ENCODE measurements at regions not wholly inside any gene's neighbourhood (a gene's known extent, or its start where the extent isn't known, plus 50 kb on each side); places are given as distances from the start of the nearest gene placed in this dataset.

GRCh38 chr2:83784315-83784714 lies 674.8 kb downstream of the SUCLG1 start:
- H3K27me3 ChIP-seq (replicated peaks; ENCODE audit: insufficient read depth, low read length), result no peaks in the 10 kb centered on the region
- no peak overlapping the region for H3K9ac ChIP-seq (ENCODE audit: low read length)
- no peaks in the 10 kb centered on the region for H3K9me3 ChIP-seq (replicated peaks; ENCODE audit: insufficient read depth, low read length)
- no peaks in the 10 kb centered on the region for H3K9me2 ChIP-seq (replicated peaks; ENCODE audit: insufficient read depth, low read length)
- no peak for DNase-seq
- H3F3A ChIP-seq (ENCODE audit: insufficient read depth, low read length), result no peaks in the 10 kb centered on the region
- TF ChIP-seq CTCF (IDR thresholded peaks at IDR 0.05; ENCODE audit: low read length), result no peak
- no peak for TF ChIP-seq EZH2 (optimal IDR thresholded peaks at IDR 0.05; ENCODE audit: low read depth, low read length)
- no peak for TF ChIP-seq EZH2phosphoT487 (IDR thresholded peaks at IDR 0.05; ENCODE audit: low read length)
- no peak overlapping the region for H3K4me3 ChIP-seq (ENCODE audit: low read length)
- no peaks in the 10 kb centered on the region for H3K4me1 ChIP-seq (ENCODE audit: low read length)
- H3K79me2 ChIP-seq (ENCODE audit: low read length), result no peaks in the 10 kb centered on the region
- no peak overlapping the region for H3K27ac ChIP-seq (ENCODE audit: low read length)
- H4K20me1 ChIP-seq (ENCODE audit: insufficient read depth, low read length), result no peaks in the 10 kb centered on the region
- no peaks in the 10 kb centered on the region for H3K36me3 ChIP-seq (replicated peaks; ENCODE audit: insufficient read depth, low read length)
- H2AFZ ChIP-seq (ENCODE audit: low read length), result no peak overlapping the region
- no peak overlapping the region for H3K4me2 ChIP-seq (ENCODE audit: low read depth, low read length)

GRCh38 chr2:83782122-83782521 lies 677.0 kb downstream of the SUCLG1 start:
- Histone ChIP-seq H3K79me2 (ENCODE audit: low read length) (no peaks in the 10 kb centered on the region), H3K4me1 (ENCODE audit: low read length) (no peaks in the 10 kb centered on the region)
- no peak for DNase-seq

GRCh38 chr2:83764447-83765005 lies 694.6 kb downstream of the SUCLG1 start:
- Histone ChIP-seq H3K9me2 (replicated peaks; ENCODE audit: insufficient read depth, low read length) (no peaks in the 10 kb centered on the region), H3K79me2 (ENCODE audit: low read length) (no peaks in the 10 kb centered on the region), H3K9me3 (replicated peaks; ENCODE audit: insufficient read depth, low read length) (no peaks in the 10 kb centered on the region), H3K4me1 (ENCODE audit: low read length) (no peaks in the 10 kb centered on the region), H3K9ac (ENCODE audit: low read length) (no peak overlapping the region), H3K27ac (ENCODE audit: low read length) (no peak overlapping the region), H3K4me2 (ENCODE audit: low read depth, low read length) (no peak overlapping the region), H2AFZ (ENCODE audit: low read length) (no peak overlapping the region), H3F3A (ENCODE audit: insufficient read depth, low read length) (no peaks in the 10 kb centered on the region), H4K20me1 (ENCODE audit: insufficient read depth, low read length) (no peaks in the 10 kb centered on the region), H3K36me3 (replicated peaks; ENCODE audit: insufficient read depth, low read length) (no peaks in the 10 kb centered on the region), H3K27me3 (replicated peaks; ENCODE audit: insufficient read depth, low read length) (no peaks in the 10 kb centered on the region), H3K4me3 (ENCODE audit: low read length) (no peak overlapping the region)
- no peak for TF ChIP-seq EZH2 (optimal IDR thresholded peaks at IDR 0.05; ENCODE audit: low read depth, low read length)
- TF ChIP-seq EZH2phosphoT487 (IDR thresholded peaks at IDR 0.05; ENCODE audit: low read length), result no peak
- no peak for TF ChIP-seq CTCF (IDR thresholded peaks at IDR 0.05; ENCODE audit: low read length)
- no peak for DNase-seq

More at GRCh38 chr2:83782122-83782521, 677.0 kb downstream of the SUCLG1 start:
- Histone ChIP-seq H2AFZ (ENCODE audit: low read length) (no peak overlapping the region), H3K36me3 (replicated peaks; ENCODE audit: insufficient read depth, low read length) (no peaks in the 10 kb centered on the region), H3K27ac (ENCODE audit: low read length) (no peak overlapping the region), H3K9ac (ENCODE audit: low read length) (no peak overlapping the region), H3K4me3 (ENCODE audit: low read length) (no peak overlapping the region), H4K20me1 (ENCODE audit: insufficient read depth, low read length) (no peaks in the 10 kb centered on the region), H3K9me2 (replicated peaks; ENCODE audit: insufficient read depth, low read length) (no peaks in the 10 kb centered on the region), H3K27me3 (replicated peaks; ENCODE audit: insufficient read depth, low read length) (no peaks in the 10 kb centered on the region), H3K9me3 (replicated peaks; ENCODE audit: insufficient read depth, low read length) (no peaks in the 10 kb centered on the region), H3K4me2 (ENCODE audit: low read depth, low read length) (no peak overlapping the region), H3F3A (ENCODE audit: insufficient read depth, low read length) (no peaks in the 10 kb centered on the region)
- TF ChIP-seq CTCF (IDR thresholded peaks at IDR 0.05; ENCODE audit: low read length) (no peak), EZH2 (optimal IDR thresholded peaks at IDR 0.05; ENCODE audit: low read depth, low read length) (no peak), EZH2phosphoT487 (IDR thresholded peaks at IDR 0.05; ENCODE audit: low read length) (no peak)
